ENCODE measurements at regions not wholly inside any gene's neighbourhood (a gene's known extent, or its start where the extent isn't known, plus 50 kb on each side); places are given as distances from the start of the nearest gene placed in this dataset.

GRCh38 chr4:181162676-181163075 lies 1080.5 kb upstream of the TENM3 start:
- Histone ChIP-seq H3K36me3 (ENCODE audit: low read depth) (no peaks in the 10 kb centered on the region), H3K27ac (ENCODE audit: poor library complexity, severe bottlenecking) (no peak overlapping the region), H3K4me1 (ENCODE audit: insufficient read depth, poor library complexity, severe bottlenecking) (no peaks in the 10 kb centered on the region), H3K27me3 (ENCODE audit: insufficient read depth, poor library complexity, severe bottlenecking) (no peaks in the 10 kb centered on the region), H3K9me3 (ENCODE audit: severe bottlenecking) (no peaks in the 10 kb centered on the region), H3K4me3 (ENCODE audit: severe bottlenecking) (no peak overlapping the region)
- TF ChIP-seq CTCF (IDR thresholded peaks at IDR 0.05; ENCODE audit: poor library complexity, severe bottlenecking), result no peak
- no peak for DNase-seq (ENCODE audit: low spot score)
- ATAC-seq (ENCODE audit: low read depth), result no peak

GRCh38 chr4:181166742-181167399 lies 1076.3 kb upstream of the TENM3 start:
- no peaks in the 10 kb centered on the region for H3K9me3 ChIP-seq (ENCODE audit: severe bottlenecking)
- no peaks in the 10 kb centered on the region for H3K36me3 ChIP-seq (ENCODE audit: low read depth)
- TF ChIP-seq CTCF (IDR thresholded peaks at IDR 0.05; ENCODE audit: poor library complexity, severe bottlenecking), result no peak
- H3K27me3 ChIP-seq (ENCODE audit: insufficient read depth, poor library complexity, severe bottlenecking), result no peaks in the 10 kb centered on the region
- no peak overlapping the region for H3K4me3 ChIP-seq (ENCODE audit: severe bottlenecking)
- DNase-seq (ENCODE audit: low spot score) (no peak), ATAC-seq (ENCODE audit: low read depth) (no peak)
- H3K27ac ChIP-seq (ENCODE audit: poor library complexity, severe bottlenecking), result no peak overlapping the region
- no peaks in the 10 kb centered on the region for H3K4me1 ChIP-seq (ENCODE audit: insufficient read depth, poor library complexity, severe bottlenecking)

GRCh38 chr4:181168011-181168805 lies 1075.0 kb upstream of the TENM3 start:
- DNase-seq (ENCODE audit: low spot score), result no peak
- H3K27ac ChIP-seq (ENCODE audit: poor library complexity, severe bottlenecking), result no peak overlapping the region
- H3K27me3 ChIP-seq (ENCODE audit: insufficient read depth, poor library complexity, severe bottlenecking), result no peaks in the 10 kb centered on the region
- ATAC-seq (ENCODE audit: low read depth), result no peak
- no peaks in the 10 kb centered on the region for H3K9me3 ChIP-seq (ENCODE audit: severe bottlenecking)
- no peaks in the 10 kb centered on the region for H3K36me3 ChIP-seq (ENCODE audit: low read depth)
- no peaks in the 10 kb centered on the region for H3K4me1 ChIP-seq (ENCODE audit: insufficient read depth, poor library complexity, severe bottlenecking)
- no peak for TF ChIP-seq CTCF (IDR thresholded peaks at IDR 0.05; ENCODE audit: poor library complexity, severe bottlenecking)
- H3K4me3 ChIP-seq (ENCODE audit: severe bottlenecking), result no peak overlapping the region

- no peak for TF ChIP-seq CTCF (IDR thresholded peaks at IDR 0.05; ENCODE audit: poor library complexity, severe bottlenecking)
- no peaks in the 10 kb centered on the region for H3K36me3 ChIP-seq (ENCODE audit: low read depth)
- ATAC-seq (ENCODE audit: low read depth), result no peak
Observed at GRCh38 chr4:181173046-181173445, 1070.2 kb upstream of the TENM3 start.

GRCh38 chr4:181176306-181176705 lies 1066.9 kb upstream of the TENM3 start:
- no peak for ATAC-seq (ENCODE audit: low read depth)
- H3K9me3 ChIP-seq (ENCODE audit: severe bottlenecking), result no peaks in the 10 kb centered on the region
- no peak for TF ChIP-seq CTCF (IDR thresholded peaks at IDR 0.05; ENCODE audit: poor library complexity, severe bottlenecking)
- H3K4me3 ChIP-seq (ENCODE audit: severe bottlenecking), result no peak overlapping the region
- peaks cover 11% of the 10 kb centered on the region for H3K4me1 ChIP-seq (ENCODE audit: insufficient read depth, poor library complexity, severe bottlenecking)
- H3K36me3 ChIP-seq (ENCODE audit: low read depth), result no peaks in the 10 kb centered on the region
- H3K27me3 ChIP-seq (ENCODE audit: insufficient read depth, poor library complexity, severe bottlenecking), result no peaks in the 10 kb centered on the region
- H3K27ac ChIP-seq (ENCODE audit: poor library complexity, severe bottlenecking), result no peak overlapping the region
- no peak for DNase-seq (ENCODE audit: low spot score)

More at GRCh38 chr4:181173046-181173445, 1070.2 kb upstream of the TENM3 start:
- no peaks in the 10 kb centered on the region for H3K27me3 ChIP-seq (ENCODE audit: insufficient read depth, poor library complexity, severe bottlenecking)
- H3K4me1 ChIP-seq (ENCODE audit: insufficient read depth, poor library complexity, severe bottlenecking), result no peaks in the 10 kb centered on the region
- no peak overlapping the region for H3K27ac ChIP-seq (ENCODE audit: poor library complexity, severe bottlenecking)
- DNase-seq (ENCODE audit: low spot score), result no peak
- H3K9me3 ChIP-seq (ENCODE audit: severe bottlenecking), result no peaks in the 10 kb centered on the region
- H3K4me3 ChIP-seq (ENCODE audit: severe bottlenecking), result no peak overlapping the region

Data from RWPE2 (cell line).